B cell (primary cell): ENCODE measurements at regions not wholly inside any gene's neighbourhood (a gene's known extent, or its start where the extent isn't known, plus 50 kb on each side); places are given as distances from the start of the nearest gene placed in this dataset.

Experiments used
- CTCF ChIP-seq: fragments of 200-600 bp; IDR thresholded peaks from one replicate; pipeline ENCODE4 v1.8.0; 2022; ENCODE audit warnings: antibody characterized with exemption, mild to moderate bottlenecking
- EZH2 ChIP-seq: IDR thresholded peaks from 2 replicates; pipeline ENCODE4 v1.6.1; 2012; ENCODE audit warnings: borderline replicate concordance, low read depth, mild to moderate bottlenecking, moderate library complexity, low read length; ENCODE audit not compliant: insufficient read depth, poor library complexity, severe bottlenecking

GRCh38 chr4:58551676-58552075 lies 1441.5 kb upstream of the IGFBP7 start:
- TF ChIP-seq CTCF: no peak
- TF ChIP-seq EZH2: no peak
